K562 (cell line): ENCODE measurements at regions not wholly inside any gene's neighbourhood (a gene's known extent, or its start where the extent isn't known, plus 50 kb on each side); places are given as distances from the start of the nearest gene placed in this dataset.

Source experiments
- ATAC-seq: fragments of 200-7000 bp; cut with Tn5 transposase; 3 replicates; pipeline ENCODE4 v1.9.1; 2020; ENCODE audit warnings: moderate library complexity
- BruUV-seq: library from RNA; stranded (reverse); fragments of 400-500 nt; replicated peaks from 2 replicates; lab custom pipeline; 2021; lab: Mats Ljungman, UMichigan
- CTCF ChIA-PET: fragments of 300-600 bp; formaldehyde crosslinking; extraction: SDS; loops from one replicate; lab custom pipeline; 2021; ENCODE audit warnings: low intra/inter-chr PET ratio; lab: Yijun Ruan, JAX
- POLR2A ChIA-PET: fragments of 300-600, 350-650 bp; sonication (Branson Sonifier 250); formaldehyde crosslinking; extraction: SDS; loops from one replicate; lab custom pipeline; 2021; ENCODE audit warnings: antibody characterized with exemption, inconsistent platforms; lab: Yijun Ruan, JAX
- DNase-seq, 4 experiments: peaks; one replicate each; pipeline versions ENCODE4 v3.0.0 to v3.0.0-alpha.2; 2011 to 2018; ENCODE audit warnings: low spot score in 3 of 4, mixed read lengths in 3 of 4; ENCODE audit errors: extremely low read depth in 1 of 4
- FAIRE-seq: peaks from 2 replicates; lab custom pipeline; 2011; peaks lifted over from hg19 to GRCh38; lab: Jason Lieb, UNC
- H2AFZ ChIP-seq: 2 replicates; pipeline ENCODE4 v1.6.0; 2011; ENCODE audit warnings: low read depth, low read length, control low read depth, inconsistent platforms
- H3K27ac ChIP-seq: fragments of 200-600 bp; 3 replicates; pipeline ENCODE4 v1.8.0; 2011; ENCODE audit warnings: low read depth, mild to moderate bottlenecking, control low read depth, inconsistent platforms, low read length, moderate library complexity, mixed read lengths; ENCODE audit errors: extremely low read depth
- H3K27me3 ChIP-seq, 2 experiments: fragments of 300-600 bp in 1 of 2; 2 replicates in 1 of 2; 3 replicates in 1 of 2; pipeline versions ENCODE4 v1.6.0 to v1.8.0; 2011; ENCODE audit warnings: inconsistent platforms in 2 of 2, low read length in 2 of 2, mild to moderate bottlenecking in 1 of 2, mixed read lengths in 1 of 2, moderate library complexity in 1 of 2; ENCODE audit not compliant: control insufficient read depth in 2 of 2, insufficient read depth in 2 of 2
- H3K36me3 ChIP-seq: fragments of 300-600 bp; 3 replicates; pipeline ENCODE4 v1.8.0; 2011; ENCODE audit warnings: mild to moderate bottlenecking, low read length, inconsistent platforms; ENCODE audit not compliant: control insufficient read depth, insufficient read depth
- H3K4me1 ChIP-seq, 2 experiments: fragments of 200-600 bp in 1 of 2; replicated peaks in 1 of 2; 2 replicates in 1 of 2; 3 replicates in 1 of 2; pipeline versions ENCODE4 v1.5.1 to v1.8.0; 2011; ENCODE audit warnings: inconsistent platforms in 2 of 2, low read length in 2 of 2, mild to moderate bottlenecking in 1 of 2, mixed read lengths in 1 of 2, moderate library complexity in 1 of 2; ENCODE audit not compliant: control insufficient read depth in 2 of 2, insufficient read depth in 2 of 2
- H3K4me2 ChIP-seq: 2 replicates; pipeline ENCODE4 v1.6.1; 2011; ENCODE audit warnings: low read length, control low read depth, inconsistent platforms, mixed read lengths; ENCODE audit not compliant: insufficient read depth
- H3K4me3 ChIP-seq: fragments of 200-600 bp; sonication (generic), shearing (Covaris generic); 2 replicates; pipeline ENCODE4 v1.5.1; 2016; ENCODE audit warnings: control low read depth, inconsistent platforms
- H3K79me2 ChIP-seq: fragments of 200-600 bp; 3 replicates; pipeline ENCODE4 v1.8.0; 2011; ENCODE audit warnings: low read length, inconsistent platforms; ENCODE audit not compliant: control insufficient read depth, insufficient read depth
- H3K9ac ChIP-seq, 2 experiments: 2 replicates each; pipeline versions ENCODE4 v1.6.0 to v1.6.1; 2011; ENCODE audit warnings: low read depth in 2 of 2, low read length in 2 of 2, control low read depth in 1 of 2, inconsistent platforms in 1 of 2, mild to moderate bottlenecking in 1 of 2, mixed read lengths in 1 of 2; ENCODE audit not compliant: insufficient read depth in 1 of 2
- H3K9me1 ChIP-seq: one replicate; pipeline ENCODE4 v1.6.0; 2011; ENCODE audit warnings: inconsistent platforms, mild to moderate bottlenecking, low read length, moderate library complexity; ENCODE audit not compliant: control insufficient read depth, insufficient read depth
- H3K9me3 ChIP-seq: replicated peaks from 2 replicates; pipeline ENCODE4 v1.5.1; 2011; ENCODE audit warnings: low read depth, low read length, inconsistent platforms; ENCODE audit not compliant: control insufficient read depth, insufficient read depth
- H4K20me1 ChIP-seq: replicated peaks from 2 replicates; pipeline ENCODE4 v1.6.1; 2011; ENCODE audit warnings: low read length, inconsistent platforms, mixed read lengths; ENCODE audit not compliant: control insufficient read depth, insufficient read depth
- CXXC5 ChIP-seq: fragments of 250-450 bp; sonication (Bioruptor Pico); IDR thresholded peaks from 2 replicates; pipeline ENCODE4 v1.8.0; 2022; ENCODE audit warnings: inconsistent platforms, mild to moderate bottlenecking, moderate library complexity
- PTBP1 ChIP-seq: fragments of 200-400 bp; formaldehyde crosslinking; IDR thresholded peaks from 2 replicates; pipeline ENCODE4 v1.6.1; 2017; ENCODE audit warnings: low read depth, low read length
- TCF7 ChIP-seq: sonication (generic); IDR thresholded peaks from 2 replicates; pipeline ENCODE4 v1.6.1; 2016; ENCODE audit warnings: antibody characterized with exemption, borderline replicate concordance
- USF2 ChIP-seq: sonication (generic); formaldehyde crosslinking; IDR thresholded peaks from 2 replicates; pipeline ENCODE4 v1.5.0; 2020; ENCODE audit warnings: missing genetic modification reagents
- WGBS: fragments of 100-300 bp; shearing (Covaris generic); methylation state at CpG from one replicate; pipeline ENCODE4 v1.1.6; 2016; ENCODE audit warnings: low coverage, mixed read lengths; ENCODE audit not compliant: insufficient coverage; ENCODE audit errors: missing lambda C conversion rate; 5-methylcytosine and 5-hydroxymethylcytosine counted together
- in situ Hi-C: fragments of 300-500 bp; cut with MboI; formaldehyde crosslinking; loops from 4 replicates; pipeline ENCODE4 v1.15.0; 2018; ENCODE audit warnings: inconsistent platforms, mixed read lengths
- intact Hi-C: fragments of 100-400 bp; cut with micrococcal nuclease; formaldehyde crosslinking; loops from 2 replicates; pipeline ENCODE4 v1.14.2; 2022
- TF ChIP-seq, protein P1 (sequence below): fragments of 250-450 bp; sonication (Bioruptor Pico); IDR thresholded peaks from 2 replicates; pipeline ENCODE4 v1.4.0; 2020; ENCODE audit warnings: mild to moderate bottlenecking, moderate library complexity, borderline replicate concordance

DNA sequence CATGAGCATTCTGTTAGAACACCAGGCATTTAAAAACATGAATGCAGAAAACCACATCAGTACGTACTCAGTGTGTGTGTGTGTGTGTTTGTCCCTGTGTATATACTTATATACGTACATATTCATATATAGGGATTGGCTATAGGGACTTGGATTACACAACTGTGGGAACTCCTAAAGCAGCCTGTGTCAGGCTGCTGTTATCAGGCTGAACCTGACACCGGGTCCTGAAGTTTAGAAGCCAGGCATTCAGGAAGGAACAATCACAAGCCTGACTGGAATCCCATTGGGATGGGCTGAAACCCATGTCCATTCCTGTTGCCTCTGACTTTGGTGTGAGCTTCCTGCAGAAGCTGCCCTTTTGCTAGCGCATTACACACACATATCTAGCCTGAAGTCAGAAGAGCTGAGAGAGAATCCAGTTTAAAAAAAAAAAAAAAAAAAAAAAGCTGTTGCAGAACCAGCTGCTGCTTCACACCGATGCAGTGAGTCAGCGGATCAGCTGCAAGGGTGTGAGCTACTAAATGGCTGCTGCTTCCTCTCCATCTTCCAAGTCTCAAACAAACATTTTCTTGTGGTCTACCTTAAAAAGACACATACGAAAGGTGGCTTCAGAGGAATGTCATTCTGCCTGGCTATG, 348.1 kb downstream of the THBS2 start:
- intact Hi-C loops, result no loop called here
- Histone ChIP-seq H3K4me1 (no peaks in the 10 kb centered on the region), H2AFZ (no peak overlapping the region), H3K9me3 (no peaks in the 10 kb centered on the region), H3K79me2 (no peaks in the 10 kb centered on the region), H3K36me3 (no peaks in the 10 kb centered on the region), H3K27ac (no peak overlapping the region), H3K27me3 (peaks cover 13 to 25% of the 10 kb centered on the region in 2 experiments), H3K4me2 (no peak overlapping the region)
- CTCF ChIA-PET, result no interaction called here
- under 1% methylated on average over 7 of the region's 7 CpGs for WGBS
- FAIRE-seq (no peak), ATAC-seq (no peak)
- BruUV-seq, result no TSS peak
- POLR2A ChIA-PET, result interaction anchor here (0.6 to 1.2 kb wide), 3 partner anchors 15 to 1372 kb away, joined by 3 read pairs; no protein-coding TSS in a partner anchor
- TF ChIP-seq, protein P1, sequence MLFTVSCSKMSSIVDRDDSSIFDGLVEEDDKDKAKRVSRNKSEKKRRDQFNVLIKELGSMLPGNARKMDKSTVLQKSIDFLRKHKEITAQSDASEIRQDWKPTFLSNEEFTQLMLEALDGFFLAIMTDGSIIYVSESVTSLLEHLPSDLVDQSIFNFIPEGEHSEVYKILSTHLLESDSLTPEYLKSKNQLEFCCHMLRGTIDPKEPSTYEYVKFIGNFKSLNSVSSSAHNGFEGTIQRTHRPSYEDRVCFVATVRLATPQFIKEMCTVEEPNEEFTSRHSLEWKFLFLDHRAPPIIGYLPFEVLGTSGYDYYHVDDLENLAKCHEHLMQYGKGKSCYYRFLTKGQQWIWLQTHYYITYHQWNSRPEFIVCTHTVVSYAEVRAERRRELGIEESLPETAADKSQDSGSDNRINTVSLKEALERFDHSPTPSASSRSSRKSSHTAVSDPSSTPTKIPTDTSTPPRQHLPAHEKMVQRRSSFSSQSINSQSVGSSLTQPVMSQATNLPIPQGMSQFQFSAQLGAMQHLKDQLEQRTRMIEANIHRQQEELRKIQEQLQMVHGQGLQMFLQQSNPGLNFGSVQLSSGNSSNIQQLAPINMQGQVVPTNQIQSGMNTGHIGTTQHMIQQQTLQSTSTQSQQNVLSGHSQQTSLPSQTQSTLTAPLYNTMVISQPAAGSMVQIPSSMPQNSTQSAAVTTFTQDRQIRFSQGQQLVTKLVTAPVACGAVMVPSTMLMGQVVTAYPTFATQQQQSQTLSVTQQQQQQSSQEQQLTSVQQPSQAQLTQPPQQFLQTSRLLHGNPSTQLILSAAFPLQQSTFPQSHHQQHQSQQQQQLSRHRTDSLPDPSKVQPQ, result no peak
- TF ChIP-seq PTBP1 (no peak), TCF7 (no peak), CXXC5 (CRISPR knock-in tag) (no peak), USF2 (CRISPR knock-in tag) (no peak)
- TF ChIP-seq, all 486 proteins: peak for 0
- H3K9ac ChIP-seq, result no peak overlapping the region
- H4K20me1 ChIP-seq, result no peaks in the 10 kb centered on the region
- in situ Hi-C loops, result no loop called here
- H3K4me3 ChIP-seq, result no peak overlapping the region
- H3K9me1 ChIP-seq, result no peaks in the 10 kb centered on the region
- no peak for DNase-seq
